Karpas-422 (cell line): ENCODE measurements at regions not wholly inside any gene's neighbourhood (a gene's known extent, or its start where the extent isn't known, plus 50 kb on each side); places are given as distances from the start of the nearest gene placed in this dataset.
"Not testable (repeated sequence)": the region's sequence is repeated elsewhere in the genome, so short reads cannot be mapped to it uniquely, and the experiment has no call there.

ENCODE experiments used
- DNase-seq: peaks from one replicate; pipeline ENCODE4 v3.0.0-alpha.2; 2015
- H2AFZ ChIP-seq: fragments of 200-600 bp; sonication (generic); 2 replicates; pipeline ENCODE4 v1.6.1; 2014; ENCODE audit warnings: antibody characterized with exemption, low read length, mixed read lengths
- H3K27ac ChIP-seq: fragments of 200-600 bp; sonication (generic); 2 replicates; pipeline ENCODE4 v1.5.1; 2014; ENCODE audit warnings: mild to moderate bottlenecking, low read length, moderate library complexity
- H3K27me3 ChIP-seq: fragments of 200-600 bp; sonication (generic); 2 replicates; pipeline ENCODE4 v1.6.1; 2014; ENCODE audit warnings: low read length, mixed read lengths
- H3K36me3 ChIP-seq: fragments of 200-600 bp; sonication (generic); 2 replicates; pipeline ENCODE4 v1.6.1; 2014; ENCODE audit warnings: low read length, mixed read lengths; ENCODE audit not compliant: insufficient read depth
- H3K4me1 ChIP-seq: fragments of 200-600 bp; sonication (generic); 2 replicates; pipeline ENCODE4 v1.6.1; 2014; ENCODE audit warnings: mild to moderate bottlenecking, low read length, mixed read lengths
- H3K4me2 ChIP-seq: fragments of 200-600 bp; sonication (generic); 2 replicates; pipeline ENCODE4 v1.6.1; 2014; ENCODE audit warnings: low read length, low read depth, mild to moderate bottlenecking; ENCODE audit not compliant: poor library complexity, severe bottlenecking
- H3K4me3 ChIP-seq: fragments of 200-600 bp; sonication (generic); 2 replicates; pipeline ENCODE4 v1.5.1; 2014; ENCODE audit warnings: mild to moderate bottlenecking, antibody characterized with exemption, low read length, mixed read lengths
- H3K79me2 ChIP-seq: fragments of 200-600 bp; sonication (generic); 2 replicates; pipeline ENCODE4 v1.6.1; 2014; ENCODE audit warnings: mild to moderate bottlenecking, low read length, mixed read lengths
- H3K9ac ChIP-seq: fragments of 200-600 bp; sonication (generic); 2 replicates; pipeline ENCODE4 v1.6.0; 2014; ENCODE audit warnings: low read length
- H3K9me2 ChIP-seq: fragments of 200-600 bp; sonication (generic), shearing (Covaris generic); replicated peaks from 2 replicates; pipeline ENCODE4 v1.6.0; 2014; ENCODE audit warnings: mild to moderate bottlenecking, low read length, moderate library complexity; ENCODE audit not compliant: insufficient read depth
- H3K9me3 ChIP-seq: fragments of 300-700, 200-600 bp; sonication (generic); 2 replicates; pipeline ENCODE4 v1.6.1; 2014; ENCODE audit warnings: low read length, mixed read lengths
- H4K20me1 ChIP-seq: fragments of 200-600 bp; sonication (generic); 2 replicates; pipeline ENCODE4 v1.6.1; 2014; ENCODE audit warnings: mild to moderate bottlenecking, antibody characterized with exemption, low read length, low read depth; ENCODE audit not compliant: insufficient read depth

- Histone ChIP-seq H3K9me3 (no peaks in the 10 kb centered on the region), H3K27ac (no peak overlapping the region), H3K9ac (no peak overlapping the region), H3K9me2 (no peaks in the 10 kb centered on the region), H2AFZ (no peak overlapping the region), H3K4me1 (peaks cover 7% of the 10 kb centered on the region), H3K36me3 (no peaks in the 10 kb centered on the region), H3K27me3 (no peaks in the 10 kb centered on the region), H3K4me3 (no peak overlapping the region), H4K20me1 (no peaks in the 10 kb centered on the region), H3K79me2 (no peaks in the 10 kb centered on the region), H3K4me2 (no peak overlapping the region)
- DNase-seq, result no peak
These were observed 78.2 kb upstream of the PLEKHG1 start for GRCh38 chr6:150521482-150521881.

GRCh38 chr6:150523216-150523615 lies 76.5 kb upstream of the PLEKHG1 start:
- H2AFZ ChIP-seq, H3K9ac ChIP-seq, H3K4me3 ChIP-seq, H4K20me1 ChIP-seq, H3K9me3 ChIP-seq, H3K79me2 ChIP-seq, H3K36me3 ChIP-seq, H3K27ac ChIP-seq, H3K4me2 ChIP-seq, DNase-seq, H3K9me2 ChIP-seq, H3K27me3 ChIP-seq: not testable (repeated sequence)
- H3K4me1 ChIP-seq, result peaks cover 12% of the 10 kb centered on the region

GRCh38 chr6:150525300-150525699 lies 74.4 kb upstream of the PLEKHG1 start:
- no peaks in the 10 kb centered on the region for H3K79me2 ChIP-seq
- no peak overlapping the region for H3K4me2 ChIP-seq
- no peaks in the 10 kb centered on the region for H3K36me3 ChIP-seq
- H3K9me3 ChIP-seq, result no peaks in the 10 kb centered on the region
- peaks cover 17% of the 10 kb centered on the region for H3K4me1 ChIP-seq
- no peak overlapping the region for H3K9ac ChIP-seq
- no peak overlapping the region for H2AFZ ChIP-seq
- no peak overlapping the region for H3K27ac ChIP-seq
- DNase-seq, result no peak
- H4K20me1 ChIP-seq, result no peaks in the 10 kb centered on the region
- H3K9me2 ChIP-seq, result no peaks in the 10 kb centered on the region
- no peak overlapping the region for H3K4me3 ChIP-seq
- no peaks in the 10 kb centered on the region for H3K27me3 ChIP-seq

- Histone ChIP-seq H3K9ac (no peak overlapping the region), H4K20me1 (no peaks in the 10 kb centered on the region), H3K27ac (no peak overlapping the region), H3K4me3 (no peak overlapping the region), H3K79me2 (no peaks in the 10 kb centered on the region), H3K27me3 (no peaks in the 10 kb centered on the region), H3K9me3 (no peaks in the 10 kb centered on the region), H3K36me3 (no peaks in the 10 kb centered on the region), H3K9me2 (no peaks in the 10 kb centered on the region), H3K4me1 (peaks cover 10% of the 10 kb centered on the region), H3K4me2 (no peak overlapping the region), H2AFZ (no peak overlapping the region)
- no peak for DNase-seq
These were observed 72.6 kb upstream of the PLEKHG1 start for GRCh38 chr6:150527100-150527499.

GRCh38 chr6:150528648-150529285 lies 70.9 kb upstream of the PLEKHG1 start:
- Histone ChIP-seq H3K4me3 (no peak overlapping the region), H3K27ac (no peak overlapping the region), H3K9me3 (no peaks in the 10 kb centered on the region), H3K4me1 (peaks cover 10% of the 10 kb centered on the region), H3K36me3 (no peaks in the 10 kb centered on the region), H4K20me1 (no peaks in the 10 kb centered on the region), H3K9ac (no peak overlapping the region; the same call in 1 of the 2 replicates), H2AFZ (0 out of 2 replicates have a peak overlapping the region, but pooled peaks have one; percentile 57), H3K4me2 (peak overlapping the region; percentile 27), H3K9me2 (no peaks in the 10 kb centered on the region), H3K27me3 (no peaks in the 10 kb centered on the region), H3K79me2 (no peaks in the 10 kb centered on the region)
- peak; percentile 69 for DNase-seq

- no peak overlapping the region for H3K4me2 ChIP-seq
- H3K4me1 ChIP-seq, result peaks cover 10% of the 10 kb centered on the region
- H3K27me3 ChIP-seq, result no peaks in the 10 kb centered on the region
- no peaks in the 10 kb centered on the region for H3K9me2 ChIP-seq
- H4K20me1 ChIP-seq, result no peaks in the 10 kb centered on the region
- H2AFZ ChIP-seq, result no peak overlapping the region
- no peaks in the 10 kb centered on the region for H3K79me2 ChIP-seq
- no peak for DNase-seq
- no peak overlapping the region for H3K4me3 ChIP-seq
- no peak overlapping the region for H3K27ac ChIP-seq
- H3K9me3 ChIP-seq, result no peaks in the 10 kb centered on the region
- H3K9ac ChIP-seq, result no peak overlapping the region
- H3K36me3 ChIP-seq, result no peaks in the 10 kb centered on the region
These were observed 70.0 kb upstream of the PLEKHG1 start for GRCh38 chr6:150529646-150530045.

- H3K4me3 ChIP-seq, result no peak overlapping the region
- H3K36me3 ChIP-seq, result no peaks in the 10 kb centered on the region
- H3K9me3 ChIP-seq, result no peaks in the 10 kb centered on the region
- no peaks in the 10 kb centered on the region for H3K27me3 ChIP-seq
- no peak overlapping the region for H2AFZ ChIP-seq
- DNase-seq, result no peak
- H3K9ac ChIP-seq, result no peak overlapping the region
- peaks cover 6% of the 10 kb centered on the region for H3K4me1 ChIP-seq
- H3K4me2 ChIP-seq, result no peak overlapping the region
- H3K27ac ChIP-seq, result no peak overlapping the region
- H3K79me2 ChIP-seq, result no peaks in the 10 kb centered on the region
- H3K9me2 ChIP-seq, result no peaks in the 10 kb centered on the region
- H4K20me1 ChIP-seq, result no peaks in the 10 kb centered on the region
These were observed 67.7 kb upstream of the PLEKHG1 start for GRCh38 chr6:150531957-150532356.

- Histone ChIP-seq H3K27me3 (no peaks in the 10 kb centered on the region; the same call in 1 of the 2 replicates), H2AFZ (no peak overlapping the region), H3K4me2 (no peak overlapping the region), H3K4me1 (no peaks in the 10 kb centered on the region), H3K9me2 (no peaks in the 10 kb centered on the region), H3K4me3 (no peak overlapping the region), H3K9ac (no peak overlapping the region), H3K36me3 (no peaks in the 10 kb centered on the region), H3K9me3 (no peaks in the 10 kb centered on the region), H3K27ac (no peak overlapping the region), H4K20me1 (no peaks in the 10 kb centered on the region), H3K79me2 (no peaks in the 10 kb centered on the region)
- DNase-seq, result no peak
These were observed 65.1 kb upstream of the PLEKHG1 start for GRCh38 chr6:150534553-150534952.
